ENCODE measurements at regions not wholly inside any gene's neighbourhood (a gene's known extent, or its start where the extent isn't known, plus 50 kb on each side); places are given as distances from the start of the nearest gene placed in this dataset.

DNA sequence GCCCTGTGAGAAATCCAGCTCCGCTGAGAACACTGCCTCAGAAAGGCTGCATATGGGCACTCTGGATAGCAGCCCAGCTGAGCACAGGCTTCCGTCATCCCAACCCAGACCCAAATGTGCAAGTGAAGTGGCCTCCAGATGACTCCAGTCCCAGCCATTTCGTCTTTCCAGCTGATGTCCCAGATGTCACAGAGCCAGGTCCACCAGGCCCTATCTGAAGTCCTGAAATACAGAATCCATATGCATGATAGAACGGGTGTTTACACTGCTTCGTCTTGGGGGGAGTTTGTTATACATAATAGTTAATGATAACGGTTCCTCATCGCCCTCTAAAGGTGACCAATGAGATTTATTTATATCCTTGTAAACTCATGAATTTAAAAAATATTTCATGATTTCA, 72.6 kb upstream of the TRIM2 start:
- no peak for TF ChIP-seq EZH2 (IDR thresholded peaks at IDR 0.05; ENCODE audit: borderline replicate concordance, low read depth, low read length, severe bottlenecking)
- TF ChIP-seq, protein P1, sequence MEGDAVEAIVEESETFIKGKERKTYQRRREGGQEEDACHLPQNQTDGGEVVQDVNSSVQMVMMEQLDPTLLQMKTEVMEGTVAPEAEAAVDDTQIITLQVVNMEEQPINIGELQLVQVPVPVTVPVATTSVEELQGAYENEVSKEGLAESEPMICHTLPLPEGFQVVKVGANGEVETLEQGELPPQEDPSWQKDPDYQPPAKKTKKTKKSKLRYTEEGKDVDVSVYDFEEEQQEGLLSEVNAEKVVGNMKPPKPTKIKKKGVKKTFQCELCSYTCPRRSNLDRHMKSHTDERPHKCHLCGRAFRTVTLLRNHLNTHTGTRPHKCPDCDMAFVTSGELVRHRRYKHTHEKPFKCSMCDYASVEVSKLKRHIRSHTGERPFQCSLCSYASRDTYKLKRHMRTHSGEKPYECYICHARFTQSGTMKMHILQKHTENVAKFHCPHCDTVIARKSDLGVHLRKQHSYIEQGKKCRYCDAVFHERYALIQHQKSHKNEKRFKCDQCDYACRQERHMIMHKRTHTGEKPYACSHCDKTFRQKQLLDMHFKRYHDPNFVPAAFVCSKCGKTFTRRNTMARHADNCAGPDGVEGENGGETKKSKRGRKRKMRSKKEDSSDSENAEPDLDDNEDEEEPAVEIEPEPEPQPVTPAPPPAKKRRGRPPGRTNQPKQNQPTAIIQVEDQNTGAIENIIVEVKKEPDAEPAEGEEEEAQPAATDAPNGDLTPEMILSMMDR (IDR thresholded peaks at IDR 0.05; ENCODE audit: borderline replicate concordance, extremely low read depth, low read length, poor library complexity, severe bottlenecking): peak; percentile 29
